Fibroblast of lung (primary cell): ENCODE measurements at regions not wholly inside any gene's neighbourhood (a gene's known extent, or its start where the extent isn't known, plus 50 kb on each side); places are given as distances from the start of the nearest gene placed in this dataset.
A peak's percentile ranks its signal among the peaks of the same experiment; 100 is the strongest.

ENCODE experiments used
- DNase-seq, 2 donors: peaks; one replicate each; pipeline versions ENCODE4 v3.0.0 to v3.0.0-alpha.2; 2010; ENCODE audit warnings: low read depth in 2 of 2
- H2AFZ ChIP-seq: 2 replicates; pipeline ENCODE4 v1.5.1; 2012; ENCODE audit warnings: low read length, control low read depth, inconsistent platforms
- H3K27ac ChIP-seq: 2 replicates; pipeline ENCODE4 v1.5.1; 2011; ENCODE audit warnings: low read length, control low read depth; ENCODE audit not compliant: insufficient read depth
- H3K27me3 ChIP-seq: 2 replicates; pipeline ENCODE4 v1.5.1; 2011; ENCODE audit warnings: mild to moderate bottlenecking, low read length; ENCODE audit not compliant: control insufficient read depth, insufficient read depth
- H3K36me3 ChIP-seq: 2 replicates; pipeline ENCODE4 v1.5.1; 2011; ENCODE audit warnings: low read length; ENCODE audit not compliant: control insufficient read depth, insufficient read depth
- H3K4me1 ChIP-seq: 2 replicates; pipeline ENCODE4 v1.5.1; 2011; ENCODE audit warnings: low read length; ENCODE audit not compliant: control insufficient read depth, insufficient read depth; ENCODE audit errors: extremely low read depth
- H3K4me2 ChIP-seq: 2 replicates; pipeline ENCODE4 v1.5.1; 2011; ENCODE audit warnings: low read length, control low read depth; ENCODE audit not compliant: insufficient read depth; ENCODE audit errors: extremely low read depth
- H3K4me3 ChIP-seq, 4 experiments: fragments of 200-600 bp in 1 of 4; sonication (generic) in 1 of 4; replicated peaks in 1 of 4; 2 replicates each; pipeline ENCODE4 v1.5.1; 2011 to 2016; ENCODE audit warnings: low read length in 4 of 4, low read depth in 3 of 4, mild to moderate bottlenecking in 3 of 4, control low read depth in 2 of 4, inconsistent platforms in 1 of 4, mixed read lengths in 1 of 4; ENCODE audit not compliant: insufficient read depth in 1 of 4; ENCODE audit errors: control extremely low read depth in 1 of 4
- H3K79me2 ChIP-seq: 2 replicates; pipeline ENCODE4 v1.5.1; 2012; ENCODE audit warnings: mild to moderate bottlenecking, low read length, inconsistent platforms; ENCODE audit not compliant: control insufficient read depth, insufficient read depth
- H3K9ac ChIP-seq: 2 replicates; pipeline ENCODE4 v1.5.1; 2011; ENCODE audit warnings: mild to moderate bottlenecking, low read length, control low read depth; ENCODE audit not compliant: insufficient read depth
- H3K9me3 ChIP-seq: 2 replicates; pipeline ENCODE4 v1.5.1; 2012; ENCODE audit warnings: low read depth, low read length; ENCODE audit not compliant: control insufficient read depth, insufficient read depth
- H4K20me1 ChIP-seq: 2 replicates; pipeline ENCODE4 v1.5.1; 2011; ENCODE audit warnings: low read length; ENCODE audit not compliant: control insufficient read depth, insufficient read depth; ENCODE audit errors: extremely low read depth
- EZH2 ChIP-seq: IDR thresholded peaks from 2 replicates; pipeline ENCODE4 v1.5.1; 2012; ENCODE audit warnings: low read length, control low read depth, mild to moderate bottlenecking; ENCODE audit errors: missing control alignments
- TF ChIP-seq, protein P1 (sequence below), 2 donors: IDR thresholded peaks in 1 of 2; conservative IDR thresholded peaks in 1 of 2; 1 replicate in 1 of 2; 2 replicates in 1 of 2; pipeline ENCODE4 v1.5.1; 2011 to 2012; ENCODE audit warnings: low read length in 2 of 2, control low read depth in 1 of 2, inconsistent platforms in 1 of 2, low read depth in 1 of 2, mild to moderate bottlenecking in 1 of 2

DNA sequence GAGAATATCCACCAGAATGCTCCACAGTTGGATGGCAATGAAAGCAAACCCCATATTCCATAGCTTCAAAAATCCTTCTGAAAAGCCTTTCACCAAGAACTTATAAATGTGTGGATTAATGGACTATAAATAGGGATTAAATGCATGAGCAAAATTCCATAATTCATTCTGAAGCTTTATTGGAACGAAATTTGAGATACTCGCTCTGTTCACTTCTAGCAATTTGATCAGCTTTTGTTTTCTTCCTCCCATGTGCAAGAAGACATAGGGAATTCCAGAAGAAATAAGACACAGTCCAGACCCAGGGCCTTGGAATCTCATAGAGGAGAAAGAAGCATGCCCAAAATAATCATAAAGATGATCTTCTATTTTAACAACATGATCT, 285.9 kb upstream of the TMPO start:
- Histone ChIP-seq H3K4me3 (no peak overlapping the region), H3K27me3 (no peaks in the 10 kb centered on the region), H3K4me2 (no peak overlapping the region), H3K9ac (no peak overlapping the region), H3K79me2 (no peaks in the 10 kb centered on the region), H3K36me3 (no peaks in the 10 kb centered on the region), H3K9me3 (no peaks in the 10 kb centered on the region), H2AFZ (no peak overlapping the region), H3K4me1 (no peaks in the 10 kb centered on the region), H4K20me1 (no peaks in the 10 kb centered on the region), H3K27ac (no peak overlapping the region)
- TF ChIP-seq, protein P1, sequence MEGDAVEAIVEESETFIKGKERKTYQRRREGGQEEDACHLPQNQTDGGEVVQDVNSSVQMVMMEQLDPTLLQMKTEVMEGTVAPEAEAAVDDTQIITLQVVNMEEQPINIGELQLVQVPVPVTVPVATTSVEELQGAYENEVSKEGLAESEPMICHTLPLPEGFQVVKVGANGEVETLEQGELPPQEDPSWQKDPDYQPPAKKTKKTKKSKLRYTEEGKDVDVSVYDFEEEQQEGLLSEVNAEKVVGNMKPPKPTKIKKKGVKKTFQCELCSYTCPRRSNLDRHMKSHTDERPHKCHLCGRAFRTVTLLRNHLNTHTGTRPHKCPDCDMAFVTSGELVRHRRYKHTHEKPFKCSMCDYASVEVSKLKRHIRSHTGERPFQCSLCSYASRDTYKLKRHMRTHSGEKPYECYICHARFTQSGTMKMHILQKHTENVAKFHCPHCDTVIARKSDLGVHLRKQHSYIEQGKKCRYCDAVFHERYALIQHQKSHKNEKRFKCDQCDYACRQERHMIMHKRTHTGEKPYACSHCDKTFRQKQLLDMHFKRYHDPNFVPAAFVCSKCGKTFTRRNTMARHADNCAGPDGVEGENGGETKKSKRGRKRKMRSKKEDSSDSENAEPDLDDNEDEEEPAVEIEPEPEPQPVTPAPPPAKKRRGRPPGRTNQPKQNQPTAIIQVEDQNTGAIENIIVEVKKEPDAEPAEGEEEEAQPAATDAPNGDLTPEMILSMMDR (conservative IDR thresholded peaks at IDR 0.05 in 1 of 2, IDR thresholded peaks at IDR 0.05 in 1 of 2; ENCODE audit: low read depth in 1 of 2, low read length in 2 of 2): no peak
- no peak for TF ChIP-seq EZH2
- no peak for DNase-seq

DNA sequence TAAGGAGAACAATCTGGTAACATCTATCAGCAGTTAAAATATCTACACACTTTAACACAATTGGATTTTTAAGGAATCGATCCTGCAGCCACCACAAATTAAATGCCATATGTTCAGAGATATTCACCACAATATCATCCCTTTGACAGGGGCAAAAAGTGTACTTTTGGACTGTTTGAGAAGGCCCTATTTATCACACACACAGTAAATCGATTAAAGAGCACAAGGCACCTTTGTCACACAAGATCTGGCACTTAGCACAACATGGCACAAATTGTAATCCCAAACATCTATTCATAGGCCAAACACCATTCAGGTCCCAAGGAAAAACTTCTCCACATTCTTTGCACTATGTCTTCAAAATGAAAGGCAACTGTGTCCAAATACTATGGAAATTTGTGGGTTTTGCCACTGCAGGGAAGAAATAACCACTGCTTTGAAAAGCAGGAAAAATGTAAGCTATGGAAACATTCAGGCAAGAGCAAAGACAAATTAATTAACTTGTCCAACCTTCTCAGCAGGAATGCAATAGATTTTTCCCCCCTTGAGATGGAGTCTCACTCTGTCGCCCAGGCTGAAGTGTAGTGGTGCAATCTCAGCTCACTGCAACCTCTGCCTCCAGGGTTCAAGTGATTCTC, 282.5 kb upstream of the TMPO start:
- H3K36me3 ChIP-seq: no peaks in the 10 kb centered on the region
- H2AFZ ChIP-seq: no peak overlapping the region
- H3K27ac ChIP-seq: no peak overlapping the region
- no peak overlapping the region for H3K4me2 ChIP-seq
- no peaks in the 10 kb centered on the region for H3K4me1 ChIP-seq
- H3K9me3 ChIP-seq: no peaks in the 10 kb centered on the region
- DNase-seq: peak in 1 of 2 donors; percentile 61
- no peaks in the 10 kb centered on the region for H3K79me2 ChIP-seq
- no peaks in the 10 kb centered on the region for H3K27me3 ChIP-seq
- TF ChIP-seq, protein P1 (conservative IDR thresholded peaks at IDR 0.05 in 1 of 2, IDR thresholded peaks at IDR 0.05 in 1 of 2; ENCODE audit: low read depth in 1 of 2, low read length in 2 of 2): no peak
- TF ChIP-seq EZH2: no peak
- H3K4me3 ChIP-seq: no peak overlapping the region
- H3K9ac ChIP-seq: no peak overlapping the region
- H4K20me1 ChIP-seq: no peaks in the 10 kb centered on the region

GRCh38 chr12:98235301-98235700, 280.1 kb upstream of the TMPO start:
- Histone ChIP-seq H3K4me1 (no peaks in the 10 kb centered on the region), H3K36me3 (no peaks in the 10 kb centered on the region), H4K20me1 (no peaks in the 10 kb centered on the region), H3K79me2 (no peaks in the 10 kb centered on the region), H3K9me3 (no peaks in the 10 kb centered on the region), H2AFZ (no peak overlapping the region), H3K9ac (no peak overlapping the region), H3K4me3 (no peak overlapping the region), H3K4me2 (no peak overlapping the region), H3K27ac (no peak overlapping the region), H3K27me3 (no peaks in the 10 kb centered on the region)
- no peak for DNase-seq
- TF ChIP-seq, protein P1 (conservative IDR thresholded peaks at IDR 0.05 in 1 of 2, IDR thresholded peaks at IDR 0.05 in 1 of 2; ENCODE audit: low read depth in 1 of 2, low read length in 2 of 2): no peak
- TF ChIP-seq EZH2: no peak
